NCI-H2227 treated with DMSO at 0.1 percent for 48 hours (cell line): ENCODE measurements at regions not wholly inside any gene's neighbourhood (a gene's known extent, or its start where the extent isn't known, plus 50 kb on each side); places are given as distances from the start of the nearest gene placed in this dataset.
"Not testable (repeated sequence)": the region's sequence is repeated elsewhere in the genome, so short reads cannot be mapped to it uniquely, and the experiment has no call there.

Experiments
- DNase-seq: peaks from one replicate; lab custom pipeline; 2025; lab: John Stamatoyannopoulos, UW

DNA sequence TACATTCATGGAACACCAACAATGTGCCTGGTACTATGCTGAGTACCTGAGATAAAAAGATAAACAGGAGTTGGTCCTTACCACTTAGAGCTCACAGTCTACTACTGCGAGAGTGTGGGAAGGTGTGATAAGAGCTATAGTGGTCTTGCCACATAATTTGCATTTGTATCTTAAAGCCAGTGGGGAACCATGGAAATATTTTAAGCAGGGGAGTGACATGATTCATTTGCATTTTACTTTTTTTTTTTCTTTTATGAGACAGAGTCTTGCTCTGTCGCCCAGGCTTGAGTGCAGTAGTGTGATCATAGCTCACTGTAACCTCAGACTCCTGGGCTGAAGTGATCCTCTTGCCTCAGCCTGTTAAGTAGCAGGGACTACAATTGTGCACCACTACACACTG lies 53.6 kb downstream of the SRGAP2 start:
- not testable (repeated sequence) for DNase-seq

DNA sequence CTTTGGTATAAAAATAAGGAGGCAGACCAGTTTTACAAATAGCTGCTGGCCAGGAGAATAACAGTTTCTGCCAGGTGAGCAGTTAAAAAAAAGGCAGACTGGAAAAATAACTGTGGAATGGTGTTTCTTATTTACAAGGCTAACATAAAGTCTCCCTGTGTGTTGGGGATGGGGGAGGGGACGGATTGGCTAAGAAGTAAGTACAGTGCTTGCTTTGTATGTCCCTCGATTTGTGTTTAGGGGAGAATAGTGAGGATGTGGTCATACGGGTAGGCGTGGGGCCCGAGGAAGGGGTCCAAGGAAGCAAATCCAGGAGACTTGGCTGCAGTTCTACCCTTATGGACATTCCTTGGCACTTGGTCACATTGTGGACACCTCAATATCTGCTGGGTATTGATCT lies 58.1 kb downstream of the SRGAP2 start:
- not testable (repeated sequence) for DNase-seq

DNA sequence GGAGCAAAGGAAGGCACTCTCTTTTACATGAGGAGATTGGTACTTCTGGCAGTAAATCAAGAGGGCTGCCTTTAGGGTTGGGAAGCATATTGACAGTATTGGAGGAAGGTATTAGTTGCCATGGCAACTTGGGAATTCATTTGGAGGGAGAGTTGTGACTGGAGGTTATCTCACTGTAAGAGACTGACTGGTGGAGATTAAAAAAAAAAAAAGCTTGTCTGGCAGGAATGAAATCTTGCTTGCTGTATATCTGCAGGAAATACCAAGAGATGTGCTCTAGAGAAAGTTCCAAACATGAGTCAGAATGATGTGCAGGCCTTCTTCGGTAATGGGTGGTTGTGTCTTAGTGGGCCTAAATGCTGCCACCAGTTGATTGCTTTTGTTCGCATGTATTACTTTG lies 59.1 kb downstream of the SRGAP2 start:
- DNase-seq: not testable (repeated sequence)

DNA sequence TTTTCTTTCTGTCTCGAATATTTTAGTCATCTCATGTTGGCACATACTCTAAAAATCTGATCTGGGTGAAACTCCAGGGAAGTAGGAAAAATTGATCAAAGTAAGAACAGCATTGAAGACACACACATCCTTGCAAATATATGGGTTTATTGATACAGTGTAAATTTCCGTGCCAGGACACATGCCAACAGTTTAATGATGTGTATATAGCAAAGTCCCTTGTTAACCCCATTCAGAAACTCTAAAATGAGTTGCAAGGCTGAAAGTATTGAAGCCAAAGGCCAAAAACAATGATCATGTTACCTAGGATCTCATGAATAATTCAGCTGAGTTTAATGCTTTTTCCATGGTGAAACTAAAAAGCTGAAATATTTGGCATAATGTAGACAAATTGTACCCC lies 61.6 kb downstream of the SRGAP2 start:
- DNase-seq: not testable (repeated sequence)

DNA sequence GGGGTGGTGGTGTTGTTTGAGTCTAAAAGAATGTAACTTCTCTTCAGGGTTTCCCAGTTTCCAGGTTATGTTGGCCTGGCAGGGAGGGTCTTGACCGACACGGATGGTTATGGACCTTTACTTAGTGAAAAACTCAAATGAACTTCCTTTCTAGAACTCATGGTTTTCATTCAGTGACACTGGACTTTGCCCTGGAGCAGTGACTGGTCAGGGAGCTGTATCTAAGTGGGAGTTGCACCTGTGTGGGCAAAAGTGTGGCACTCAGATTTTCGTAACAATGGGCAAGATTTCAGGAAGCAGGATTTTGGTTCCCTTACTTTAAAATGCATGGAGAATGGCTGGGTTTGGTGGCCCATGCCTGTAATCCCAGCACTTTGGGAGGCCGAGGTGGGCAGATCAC lies 67.8 kb downstream of the SRGAP2 start:
- not testable (repeated sequence) for DNase-seq

DNA sequence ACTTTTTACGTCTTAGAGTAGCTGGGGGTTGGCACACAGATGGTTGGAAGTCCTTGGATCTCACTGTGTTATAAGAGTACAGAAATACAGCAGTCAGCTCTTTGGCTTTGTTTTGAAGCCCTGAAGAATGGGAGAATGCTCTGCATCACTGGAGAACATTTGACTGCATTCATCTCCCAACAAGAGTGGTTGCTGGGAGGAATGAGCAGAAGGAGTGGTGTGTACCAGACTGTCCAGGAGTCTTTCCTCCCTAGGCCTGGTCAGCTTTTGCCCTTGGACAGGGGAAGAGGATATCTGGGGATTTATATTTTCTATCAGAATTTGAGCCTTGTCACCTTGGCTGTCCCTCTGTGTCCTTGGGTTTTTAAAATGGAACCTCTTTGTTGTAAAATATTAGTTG lies 69.8 kb downstream of the SRGAP2 start:
- not testable (repeated sequence) for DNase-seq

DNA sequence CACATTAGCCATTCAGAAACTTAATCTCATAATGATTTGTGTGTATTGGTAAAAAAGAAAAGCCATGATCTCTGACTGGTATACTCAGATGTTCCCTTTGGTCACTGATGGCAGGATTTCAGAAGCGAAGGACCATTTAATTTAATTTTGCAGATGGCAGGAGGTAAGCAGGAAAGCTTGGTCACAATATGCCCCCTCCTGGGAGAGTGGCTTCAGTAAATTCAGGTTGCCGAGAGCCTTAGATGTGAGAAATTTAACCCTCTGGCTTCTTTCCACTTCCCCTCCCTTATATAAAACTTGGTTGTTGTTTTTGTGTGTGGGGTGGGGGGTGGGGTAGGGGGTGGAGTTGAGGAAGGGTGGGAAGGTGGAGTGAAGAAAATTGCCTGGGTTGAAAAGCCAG lies 72.8 kb downstream of the SRGAP2 start:
- DNase-seq: not testable (repeated sequence)

DNA sequence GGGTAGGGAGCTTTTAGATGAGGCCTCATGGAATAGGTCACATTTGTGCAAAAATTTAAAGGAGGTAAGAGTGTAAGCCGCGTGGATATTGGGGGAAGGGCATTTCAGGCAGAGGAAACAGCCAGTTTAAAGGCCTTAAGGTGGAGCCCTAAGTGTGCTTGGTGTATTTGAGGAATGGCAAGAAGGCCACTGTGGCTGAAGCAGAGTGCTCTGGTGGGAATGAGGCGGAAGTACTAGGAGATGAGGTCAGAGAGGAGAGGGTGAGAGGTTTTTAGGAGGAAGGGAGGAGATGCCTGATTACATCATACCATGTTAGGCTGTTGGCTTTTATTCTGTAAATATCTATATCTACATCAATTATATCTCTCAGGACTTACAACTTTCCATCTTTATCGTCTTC lies 75.3 kb downstream of the SRGAP2 start:
- DNase-seq: not testable (repeated sequence)

DNA sequence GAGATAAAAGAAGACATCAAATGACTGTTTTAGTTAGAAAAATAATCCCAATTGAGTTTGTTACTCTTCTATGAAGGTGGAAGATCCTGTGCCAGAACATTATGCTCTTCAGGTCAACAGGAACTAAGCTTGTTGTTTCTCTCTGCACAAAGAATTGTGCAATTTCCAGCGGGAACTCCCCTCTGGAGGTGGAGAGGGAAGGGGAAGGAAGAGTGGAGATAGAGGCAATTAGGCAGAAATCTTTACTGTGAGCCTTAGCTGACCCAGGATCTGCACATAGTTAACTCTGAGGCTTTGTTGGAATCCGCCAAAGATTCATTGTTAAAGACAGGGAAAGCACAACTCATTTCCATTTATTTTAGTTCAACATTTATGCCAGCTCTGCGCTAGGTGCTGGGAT lies 77.3 kb downstream of the SRGAP2 start:
- not testable (repeated sequence) for DNase-seq

DNA sequence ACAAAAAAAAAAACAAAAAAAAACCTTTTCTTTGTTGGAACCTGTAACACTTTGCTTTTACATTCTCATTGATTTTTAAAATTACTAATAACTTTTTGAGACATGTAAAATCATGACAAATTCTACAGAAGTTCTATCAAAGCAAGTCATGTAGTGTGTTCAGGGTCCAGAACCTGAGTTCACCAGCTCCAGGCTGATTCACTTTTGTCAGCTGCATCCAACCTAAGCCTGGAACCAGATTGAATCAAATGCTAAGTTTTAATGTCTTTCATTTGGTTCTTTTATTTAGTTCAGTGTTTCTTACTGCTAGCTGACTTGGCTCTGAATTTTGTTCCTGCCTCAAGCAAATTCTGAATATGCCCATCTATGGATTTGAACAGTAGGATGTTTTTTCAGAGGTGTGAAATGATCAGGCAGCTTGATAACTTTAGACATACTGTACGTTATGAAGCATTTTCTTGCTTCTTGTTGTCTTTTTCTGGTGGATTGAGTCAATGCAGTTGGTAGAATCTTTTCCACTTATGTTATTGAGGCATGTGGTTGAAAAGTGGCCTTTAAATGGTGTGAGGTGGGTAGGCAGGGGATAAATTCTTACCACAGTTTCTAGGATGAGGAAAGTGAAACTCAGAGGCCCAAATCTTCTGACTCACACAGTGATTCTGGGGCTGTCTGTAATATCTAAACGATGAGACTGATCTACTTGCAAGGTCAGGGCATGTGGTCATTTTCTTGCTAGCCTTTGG lies 78.7 kb downstream of the SRGAP2 start:
- not testable (repeated sequence) for DNase-seq

DNA sequence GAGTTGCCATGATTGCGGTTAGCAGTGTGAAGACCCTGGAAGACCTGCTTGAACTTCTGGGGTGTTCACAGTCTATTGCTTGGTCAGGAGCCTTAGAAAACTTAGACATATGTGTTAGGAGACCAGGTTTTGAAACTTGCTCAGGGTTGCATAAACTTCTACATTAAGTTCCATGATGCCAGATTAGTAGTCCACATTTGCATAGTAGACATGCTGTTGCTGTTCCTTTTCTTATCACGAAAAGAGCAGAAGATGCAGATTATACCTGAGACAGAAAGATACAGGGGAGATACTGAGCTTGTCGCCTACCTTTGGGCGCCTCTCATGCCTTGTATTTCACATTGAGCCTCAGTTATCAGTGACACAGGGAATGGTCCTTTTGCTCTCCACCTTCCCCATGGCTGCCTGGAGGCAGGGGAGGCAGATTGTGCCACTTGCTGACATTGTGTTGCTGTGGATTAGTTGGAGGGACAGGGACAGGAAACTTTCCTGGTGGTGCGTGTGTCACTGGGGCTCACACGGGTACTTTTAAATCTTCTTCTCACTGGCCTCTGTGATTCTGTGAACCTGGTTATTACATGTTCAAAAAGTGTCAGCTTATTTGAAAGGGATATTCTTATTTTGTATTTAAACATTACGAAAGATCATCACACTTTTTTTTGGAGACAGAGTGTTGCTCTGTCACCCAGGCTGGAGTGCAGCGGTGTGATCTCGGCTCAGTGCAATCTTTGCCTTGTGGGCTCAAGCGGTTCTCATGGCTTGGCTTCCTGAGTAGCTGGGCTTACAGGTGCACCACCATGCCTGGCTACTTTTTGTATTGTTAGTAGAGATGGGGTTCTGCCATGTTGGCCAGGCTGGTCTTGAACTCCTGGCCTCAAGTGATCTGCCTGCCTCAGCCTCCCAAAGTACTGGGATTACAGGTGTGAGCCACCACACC lies 82.0 kb downstream of the SRGAP2 start:
- not testable (repeated sequence) for DNase-seq

DNA sequence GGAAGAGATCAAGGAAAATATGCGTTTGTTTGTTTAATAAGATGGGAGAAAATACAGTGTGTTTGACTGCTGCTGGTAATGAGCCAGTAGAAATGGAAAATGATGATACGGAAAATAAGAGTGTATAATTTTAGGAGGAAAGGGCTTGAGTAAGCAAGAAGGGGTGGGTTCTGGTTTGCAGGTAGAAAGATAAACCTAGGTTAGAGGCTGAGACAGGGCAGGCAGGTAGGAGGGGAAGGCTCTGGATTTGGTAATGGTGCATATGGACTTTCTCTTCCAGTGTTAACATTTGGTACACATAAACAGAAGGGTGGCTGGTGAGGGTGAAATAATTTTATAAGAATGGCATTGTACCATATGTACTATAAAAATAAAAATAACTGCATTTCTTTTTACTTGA lies 84.4 kb downstream of the SRGAP2 start:
- DNase-seq: not testable (repeated sequence)

DNA sequence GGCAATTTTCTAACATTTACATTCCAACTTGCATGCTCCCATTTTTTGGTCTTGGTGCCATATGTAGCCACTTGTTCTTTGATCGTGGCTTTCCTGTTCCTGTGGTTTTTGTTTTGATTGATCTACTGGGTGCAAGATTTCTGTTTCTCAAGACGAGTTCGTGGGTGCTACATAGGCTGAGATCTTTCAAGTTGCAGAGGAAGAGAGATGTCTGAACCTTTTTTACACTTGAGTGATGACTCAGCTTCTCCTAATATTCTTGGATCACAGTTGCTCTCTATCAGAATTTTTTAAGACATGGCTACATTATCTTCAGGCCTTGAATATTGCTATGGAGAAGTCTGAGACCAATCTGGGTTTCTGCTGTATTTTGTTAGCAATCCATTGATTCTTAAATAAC lies 85.1 kb downstream of the SRGAP2 start:
- DNase-seq: not testable (repeated sequence)

DNA sequence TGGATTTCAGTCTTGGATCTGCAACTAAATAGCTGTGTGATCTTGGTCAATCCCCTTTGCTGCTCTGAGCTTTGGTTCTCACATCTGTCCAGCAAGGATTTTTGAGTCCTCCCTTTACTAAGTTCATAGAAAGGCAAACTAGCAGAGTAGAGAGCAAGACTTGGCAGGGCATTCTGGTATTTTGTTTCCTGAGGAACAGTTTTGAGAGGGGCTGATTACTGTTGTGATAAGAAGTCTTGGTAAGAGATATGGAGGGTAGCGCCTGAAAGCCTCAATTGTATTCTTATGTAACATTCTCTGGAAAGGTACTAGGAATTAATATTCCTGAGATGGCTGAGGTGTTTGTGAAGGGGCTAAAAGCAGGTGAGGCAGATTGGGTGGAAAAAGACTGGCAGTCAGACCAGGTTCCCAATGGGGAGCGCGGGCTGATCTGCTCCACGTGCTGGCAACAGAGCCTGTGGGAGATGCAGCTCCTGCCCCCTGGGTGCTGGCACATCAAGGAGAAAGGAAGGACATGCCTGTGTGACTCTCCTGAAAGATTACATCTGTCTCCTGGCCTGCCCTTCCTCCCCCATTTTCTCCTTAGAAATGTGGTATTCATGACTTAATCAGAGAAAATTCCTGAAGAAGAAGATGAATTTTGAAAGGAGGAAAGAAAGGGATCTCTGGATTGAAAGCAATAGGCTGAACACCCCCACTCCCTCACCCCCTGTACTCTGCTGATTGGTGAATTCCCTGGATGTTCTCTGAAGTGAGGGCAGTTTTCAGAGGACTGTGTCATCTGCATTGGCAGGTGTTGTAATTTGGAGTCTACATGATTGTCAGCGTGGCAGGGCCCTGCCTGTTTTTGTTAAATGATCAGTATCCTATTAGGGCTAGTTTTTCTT lies 94.0 kb downstream of the SRGAP2 start:
- DNase-seq: not testable (repeated sequence)

DNA sequence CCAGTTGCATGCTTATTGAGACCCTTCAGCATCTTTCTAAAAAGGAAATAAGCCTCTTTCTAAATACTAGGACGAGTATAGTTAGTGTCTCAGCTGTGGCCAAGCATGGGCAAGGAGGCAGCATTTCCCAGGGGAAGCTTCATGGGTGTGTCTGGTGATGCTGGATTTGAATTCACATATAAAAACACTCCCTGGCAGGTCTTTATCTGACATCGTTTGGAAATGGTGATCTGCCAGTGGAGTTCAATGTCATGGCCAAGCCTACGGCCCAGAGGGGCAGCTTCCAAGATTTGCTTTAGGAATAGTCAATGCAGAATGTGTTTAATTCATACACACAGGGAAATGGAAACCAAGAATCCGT lies 94.7 kb downstream of the SRGAP2 start:
- DNase-seq: not testable (repeated sequence)

DNA sequence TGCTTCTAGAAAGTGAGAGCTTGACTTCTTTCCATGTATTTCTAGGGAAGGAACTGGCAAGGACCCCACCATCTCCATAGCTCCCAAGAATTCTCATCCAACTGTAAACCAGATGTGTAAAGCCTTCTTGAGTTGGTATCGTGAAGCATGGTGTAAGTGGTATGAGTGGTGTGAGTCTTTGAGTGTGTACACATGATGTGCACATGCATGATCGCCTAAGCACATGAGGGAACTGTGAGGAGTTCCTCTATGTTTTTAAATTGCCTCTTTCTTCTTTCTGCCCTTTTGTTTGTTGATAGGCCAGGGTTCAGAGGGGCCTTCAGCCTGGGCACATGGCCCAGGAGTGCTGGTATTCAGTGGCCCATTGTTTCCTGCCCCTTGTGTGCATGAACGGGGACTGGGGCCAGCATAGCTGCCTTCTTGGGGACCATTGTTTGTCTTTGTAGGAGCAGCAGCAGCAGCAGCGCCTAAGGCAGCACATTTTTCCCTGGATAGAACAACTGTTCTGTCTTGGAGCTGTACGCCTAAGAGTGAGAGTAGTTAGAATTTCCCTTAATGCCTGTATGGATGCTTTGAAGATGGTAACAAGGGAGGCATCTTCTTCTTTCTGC lies 95.9 kb downstream of the SRGAP2 start:
- DNase-seq: not testable (repeated sequence)

DNA sequence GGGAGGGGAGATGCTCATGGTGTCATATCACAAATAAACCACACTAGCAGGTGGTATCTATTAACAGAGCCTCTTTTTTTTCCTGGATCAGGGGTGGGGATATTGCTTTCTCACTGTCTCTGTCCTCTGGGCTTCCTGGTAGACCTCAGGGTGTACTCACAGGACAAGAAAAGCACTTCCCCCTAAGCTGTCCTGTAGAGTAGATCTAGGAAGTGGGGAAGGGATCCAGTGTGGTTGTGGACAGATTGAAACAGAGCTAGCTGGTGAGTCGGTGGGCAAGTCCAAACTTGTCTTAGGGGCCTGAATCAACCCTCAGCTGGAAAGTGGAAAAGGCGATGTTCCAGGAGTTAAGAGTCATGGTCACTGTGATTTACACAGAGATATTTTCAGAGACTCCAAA lies 96.6 kb downstream of the SRGAP2 start:
- DNase-seq: not testable (repeated sequence)

DNA sequence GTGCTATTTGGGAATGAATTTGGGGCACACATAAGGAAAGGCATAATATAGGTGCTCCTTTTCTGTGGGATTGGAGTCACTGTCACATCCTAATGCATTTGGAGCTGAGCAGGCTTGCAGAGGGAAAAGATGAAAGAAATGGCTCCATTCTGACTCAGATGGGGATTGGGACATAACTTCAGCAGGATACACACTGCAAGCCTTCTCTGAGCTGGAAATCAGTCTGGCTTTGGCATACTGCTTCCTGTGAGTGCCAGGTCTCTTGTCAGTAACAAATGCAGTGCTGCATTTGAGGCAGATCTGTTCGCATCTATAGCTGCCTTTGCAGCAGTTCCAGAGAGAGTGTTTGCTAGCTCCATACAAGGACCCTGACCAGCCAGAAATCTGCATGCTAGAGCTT lies 98.7 kb downstream of the SRGAP2 start:
- not testable (repeated sequence) for DNase-seq

DNA sequence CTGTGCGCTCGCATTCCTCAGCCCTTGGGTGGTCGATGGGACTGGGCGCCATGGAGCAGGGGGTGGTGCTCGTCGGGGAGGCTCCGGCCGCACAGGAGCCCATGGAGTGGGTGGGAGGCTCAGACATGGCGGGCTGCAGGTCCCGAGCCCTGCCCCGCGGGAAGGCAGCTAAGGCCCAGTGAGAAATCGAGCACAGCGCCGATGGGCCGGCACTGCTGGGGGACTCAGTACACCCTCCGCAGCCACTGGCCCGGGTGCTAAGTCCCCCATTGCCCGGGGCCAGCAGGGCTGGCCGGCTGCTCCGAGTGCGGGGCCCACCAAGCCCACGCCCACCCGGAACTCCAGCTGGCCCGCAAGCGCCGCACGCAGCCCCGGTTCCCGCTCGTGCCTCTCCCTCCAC lies 104.1 kb downstream of the SRGAP2 start:
- not testable (repeated sequence) for DNase-seq

DNA sequence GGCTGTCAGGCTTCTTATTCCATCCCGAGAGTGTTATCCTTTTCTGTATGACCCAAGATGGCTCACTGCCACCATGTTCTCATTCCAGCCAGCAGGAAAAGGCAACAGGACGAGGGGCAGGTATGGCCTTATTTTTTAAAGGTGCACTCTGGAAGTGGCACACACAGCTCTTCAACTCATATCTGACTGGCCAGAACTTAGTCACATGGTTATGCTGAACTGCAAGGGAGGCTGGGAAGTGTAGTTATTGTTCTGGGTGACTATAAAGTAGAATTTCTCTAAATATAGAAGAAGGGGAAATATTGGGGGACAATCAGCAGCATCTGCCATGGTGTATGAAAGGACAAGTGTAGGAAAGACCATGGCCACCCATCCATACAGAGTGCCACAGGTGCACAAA lies 107.6 kb downstream of the SRGAP2 start:
- not testable (repeated sequence) for DNase-seq

DNA sequence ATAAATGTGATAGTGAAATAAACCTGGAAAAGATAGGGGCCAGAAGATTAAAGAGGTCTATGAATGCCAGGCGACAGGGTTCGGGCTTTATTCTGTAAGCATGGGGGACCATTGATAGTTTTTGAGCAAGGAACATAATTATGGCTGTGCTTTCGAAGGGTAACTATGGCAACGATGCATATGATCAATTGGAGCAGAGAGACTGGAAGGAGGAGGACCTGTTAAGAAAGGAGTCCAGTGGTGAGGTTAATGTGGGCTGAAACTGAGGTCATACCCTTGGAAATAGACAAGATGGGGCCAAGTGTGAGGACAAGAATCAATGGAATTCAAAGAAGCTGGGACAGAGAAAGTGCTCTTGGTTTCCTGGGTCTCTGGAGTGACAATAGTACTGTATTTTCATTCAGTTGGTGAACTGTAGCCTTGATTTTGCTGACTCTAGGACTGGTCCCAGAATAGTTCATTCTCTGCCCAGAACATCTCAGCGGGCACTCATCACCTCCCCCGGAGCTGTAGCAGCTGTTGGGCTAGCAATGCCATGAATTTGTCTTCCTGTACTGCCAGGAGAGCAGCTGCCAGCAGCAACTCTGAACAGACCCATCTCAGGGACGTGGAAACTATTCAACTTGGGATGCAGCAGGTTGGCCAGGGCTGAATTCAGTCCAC lies 108.4 kb downstream of the SRGAP2 start:
- DNase-seq: not testable (repeated sequence)
